Fibroblast of pulmonary artery (primary cell): ENCODE measurements at regions not wholly inside any gene's neighbourhood (a gene's known extent, or its start where the extent isn't known, plus 50 kb on each side); places are given as distances from the start of the nearest gene placed in this dataset.

ENCODE experiments used
- DNase-seq: peaks from one replicate; pipeline ENCODE4 v3.0.0-alpha.2; 2010; ENCODE audit warnings: low read depth
- H3K4me3 ChIP-seq: replicated peaks from 2 replicates; pipeline ENCODE4 v1.5.1; 2011; ENCODE audit warnings: low read depth, mild to moderate bottlenecking, control low read depth, low read length, moderate library complexity
- CTCF ChIP-seq: IDR thresholded peaks from 2 replicates; pipeline ENCODE4 v1.5.1; 2011; ENCODE audit warnings: mild to moderate bottlenecking, control low read depth, low read length, inconsistent platforms; ENCODE audit errors: missing control alignments

GRCh38 chr3:81927811-81928210 lies 166.4 kb upstream of the GBE1 start:
- no peak overlapping the region for H3K4me3 ChIP-seq
- no peak for TF ChIP-seq CTCF
- DNase-seq = no peak

GRCh38 chr3:81925385-81925784 lies 163.9 kb upstream of the GBE1 start:
- DNase-seq = no peak
- TF ChIP-seq CTCF = no peak
- no peak overlapping the region for H3K4me3 ChIP-seq

- DNase-seq = no peak
- H3K4me3 ChIP-seq = no peak overlapping the region
- TF ChIP-seq CTCF = no peak
Observed at GRCh38 chr3:81923038-81923437, 161.6 kb upstream of the GBE1 start.

- H3K4me3 ChIP-seq = no peak overlapping the region
- TF ChIP-seq CTCF = no peak
- no peak for DNase-seq
Observed at GRCh38 chr3:81922404-81922803, 161.0 kb upstream of the GBE1 start.

GRCh38 chr3:81920816-81921215 lies 159.4 kb upstream of the GBE1 start:
- DNase-seq = peak; percentile 65
- no peak for TF ChIP-seq CTCF
- H3K4me3 ChIP-seq = no peak overlapping the region

- DNase-seq = no peak
- no peak for TF ChIP-seq CTCF
- no peak overlapping the region for H3K4me3 ChIP-seq
Observed at GRCh38 chr3:81916890-81917289, 155.4 kb upstream of the GBE1 start.

GRCh38 chr3:81913886-81914663 lies 152.6 kb upstream of the GBE1 start:
- no peak overlapping the region for H3K4me3 ChIP-seq
- no peak for DNase-seq
- no peak for TF ChIP-seq CTCF
